MM.1S (cell line): ENCODE measurements at regions not wholly inside any gene's neighbourhood (a gene's known extent, or its start where the extent isn't known, plus 50 kb on each side); places are given as distances from the start of the nearest gene placed in this dataset.

Source experiments
- DNase-seq: peaks from one replicate; pipeline ENCODE4 v3.0.0-alpha.2; 2015
- H2AFZ ChIP-seq: fragments of 300-600 bp; sonication (generic); 2 replicates; pipeline ENCODE4 v1.6.0; 2016; ENCODE audit warnings: antibody characterized with exemption, low read length
- H3F3A ChIP-seq: fragments of 300-600 bp; sonication (generic); 2 replicates; pipeline ENCODE4 v1.6.1; 2016; ENCODE audit warnings: mild to moderate bottlenecking, antibody characterized with exemption, low read length, moderate library complexity, mixed read lengths; ENCODE audit not compliant: insufficient read depth
- H3K27ac ChIP-seq: fragments of 300-600 bp; sonication (generic); 2 replicates; pipeline ENCODE4 v1.5.1; 2016; ENCODE audit warnings: mild to moderate bottlenecking, low read length
- H3K27me3 ChIP-seq: fragments of 300-600 bp; sonication (generic); replicated peaks from 2 replicates; pipeline ENCODE4 v1.6.0; 2016; ENCODE audit warnings: low read length; ENCODE audit not compliant: insufficient read depth
- H3K36me3 ChIP-seq: fragments of 300-600 bp; sonication (generic); replicated peaks from 2 replicates; pipeline ENCODE4 v1.6.1; 2016; ENCODE audit warnings: mild to moderate bottlenecking, low read length, mixed read lengths; ENCODE audit not compliant: insufficient read depth
- H3K4me1 ChIP-seq: fragments of 300-600 bp; sonication (generic); 2 replicates; pipeline ENCODE4 v1.6.1; 2016; ENCODE audit warnings: low read length, mixed read lengths
- H3K4me2 ChIP-seq: fragments of 300-600 bp; sonication (generic); 2 replicates; pipeline ENCODE4 v1.6.0; 2016; ENCODE audit warnings: low read depth, low read length
- H3K4me3 ChIP-seq: fragments of 300-600 bp; sonication (generic); 2 replicates; pipeline ENCODE4 v1.5.1; 2016; ENCODE audit warnings: low read length, mixed read lengths
- H3K79me2 ChIP-seq: fragments of 300-600 bp; sonication (generic); 2 replicates; pipeline ENCODE4 v1.6.1; 2016; ENCODE audit warnings: mixed run types, low read length, mixed read lengths
- H3K9ac ChIP-seq: fragments of 300-600 bp; sonication (generic); 2 replicates; pipeline ENCODE4 v1.6.1; 2016; ENCODE audit warnings: low read length, mixed read lengths
- H3K9me2 ChIP-seq: fragments of 300-600 bp; sonication (generic); replicated peaks from 2 replicates; pipeline ENCODE4 v1.6.1; 2016; ENCODE audit warnings: mild to moderate bottlenecking, low read length, mixed read lengths; ENCODE audit not compliant: insufficient read depth
- H3K9me3 ChIP-seq: fragments of 300-600 bp; sonication (generic); replicated peaks from 2 replicates; pipeline ENCODE4 v1.6.1; 2016; ENCODE audit warnings: mild to moderate bottlenecking, low read length, mixed read lengths; ENCODE audit not compliant: insufficient read depth
- H4K20me1 ChIP-seq: fragments of 300-600 bp; sonication (generic); 2 replicates; pipeline ENCODE4 v1.6.1; 2016; ENCODE audit warnings: mild to moderate bottlenecking, low read length, moderate library complexity, mixed read lengths; ENCODE audit not compliant: insufficient read depth
- EZH2 ChIP-seq: fragments of 300-600 bp; sonication (generic); optimal IDR thresholded peaks from 2 replicates; pipeline ENCODE3; 2017; ENCODE audit warnings: low read depth, mild to moderate bottlenecking, antibody characterized with exemption, low read length, mixed read lengths
- EZH2phosphoT487 ChIP-seq: fragments of 300-600 bp; sonication (generic); IDR thresholded peaks from 2 replicates; pipeline ENCODE4 v1.6.1; 2018; ENCODE audit warnings: antibody characterized with exemption, low read length
- TF ChIP-seq, protein P1 (sequence below): fragments of 300-600 bp; sonication (generic); IDR thresholded peaks from 2 replicates; pipeline ENCODE4 v1.5.1; 2016; ENCODE audit warnings: antibody characterized with exemption, low read length, mixed read lengths

DNA sequence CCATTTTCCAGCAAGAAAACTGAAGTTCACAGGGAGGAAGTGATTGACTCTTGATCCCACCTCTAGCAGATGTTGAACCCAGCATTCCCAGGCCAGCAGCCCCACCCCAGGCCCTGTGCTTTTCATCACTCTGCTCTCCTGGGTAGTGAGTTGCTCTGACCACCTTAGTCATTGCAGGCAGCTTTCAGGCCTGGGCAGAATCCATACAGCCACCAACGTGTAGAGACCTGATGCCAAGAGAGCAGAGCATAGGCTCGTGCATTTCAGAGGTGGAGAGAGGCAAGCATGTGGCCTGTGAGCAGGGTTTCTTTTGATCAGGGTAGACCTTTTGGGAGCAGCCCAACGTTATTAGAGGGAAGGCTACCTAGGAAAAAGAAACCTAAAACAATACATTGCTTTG lies 334.6 kb downstream of the PTEN start:
- Histone ChIP-seq H3K4me2 (no peak overlapping the region), H3F3A (no peaks in the 10 kb centered on the region), H3K27ac (no peak overlapping the region), H3K9me3 (no peaks in the 10 kb centered on the region), H4K20me1 (no peaks in the 10 kb centered on the region), H3K36me3 (no peaks in the 10 kb centered on the region), H2AFZ (no peak overlapping the region), H3K9ac (no peak overlapping the region), H3K4me3 (no peak overlapping the region), H3K4me1 (no peaks in the 10 kb centered on the region), H3K9me2 (no peaks in the 10 kb centered on the region), H3K79me2 (no peaks in the 10 kb centered on the region), H3K27me3 (no peaks in the 10 kb centered on the region)
- TF ChIP-seq EZH2: no peak
- TF ChIP-seq, protein P1, sequence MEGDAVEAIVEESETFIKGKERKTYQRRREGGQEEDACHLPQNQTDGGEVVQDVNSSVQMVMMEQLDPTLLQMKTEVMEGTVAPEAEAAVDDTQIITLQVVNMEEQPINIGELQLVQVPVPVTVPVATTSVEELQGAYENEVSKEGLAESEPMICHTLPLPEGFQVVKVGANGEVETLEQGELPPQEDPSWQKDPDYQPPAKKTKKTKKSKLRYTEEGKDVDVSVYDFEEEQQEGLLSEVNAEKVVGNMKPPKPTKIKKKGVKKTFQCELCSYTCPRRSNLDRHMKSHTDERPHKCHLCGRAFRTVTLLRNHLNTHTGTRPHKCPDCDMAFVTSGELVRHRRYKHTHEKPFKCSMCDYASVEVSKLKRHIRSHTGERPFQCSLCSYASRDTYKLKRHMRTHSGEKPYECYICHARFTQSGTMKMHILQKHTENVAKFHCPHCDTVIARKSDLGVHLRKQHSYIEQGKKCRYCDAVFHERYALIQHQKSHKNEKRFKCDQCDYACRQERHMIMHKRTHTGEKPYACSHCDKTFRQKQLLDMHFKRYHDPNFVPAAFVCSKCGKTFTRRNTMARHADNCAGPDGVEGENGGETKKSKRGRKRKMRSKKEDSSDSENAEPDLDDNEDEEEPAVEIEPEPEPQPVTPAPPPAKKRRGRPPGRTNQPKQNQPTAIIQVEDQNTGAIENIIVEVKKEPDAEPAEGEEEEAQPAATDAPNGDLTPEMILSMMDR: no peak
- no peak for TF ChIP-seq EZH2phosphoT487
- no peak for DNase-seq

DNA sequence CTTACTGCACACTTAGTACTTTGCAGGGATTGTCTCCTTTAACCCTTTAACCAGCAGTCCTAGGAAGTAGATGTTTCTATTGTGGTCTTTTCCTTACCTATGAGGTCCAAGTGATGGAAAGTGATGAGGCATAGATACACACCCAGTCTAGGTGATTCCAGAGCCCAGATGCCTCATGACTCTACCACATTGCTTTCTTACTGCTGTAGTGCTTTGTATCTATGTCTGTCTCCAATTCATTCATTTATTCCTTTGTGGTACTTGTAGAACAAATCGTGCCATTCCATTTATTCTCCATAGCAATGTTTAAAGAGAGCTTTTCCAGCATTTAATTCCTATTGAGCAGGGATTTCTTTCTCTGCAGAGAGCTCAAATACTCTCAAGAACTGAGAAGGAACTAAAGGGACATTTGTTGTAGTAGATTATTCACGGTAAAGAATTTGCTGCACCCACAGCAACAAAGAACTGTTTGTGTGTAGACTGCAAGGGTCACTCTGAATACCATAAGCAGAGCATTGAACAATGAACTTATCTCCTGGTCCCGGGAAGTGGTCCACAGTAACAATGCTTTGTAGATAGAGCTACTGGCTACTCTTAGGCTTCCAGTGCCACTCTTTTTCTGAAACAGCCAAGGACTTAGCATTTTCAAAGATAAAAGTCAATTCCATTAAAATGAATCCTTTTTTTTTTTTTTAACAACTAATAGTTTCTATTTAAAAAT lies 337.0 kb downstream of the PTEN start:
- H3K79me2 ChIP-seq: no peaks in the 10 kb centered on the region
- H2AFZ ChIP-seq: no peak overlapping the region
- H3K27me3 ChIP-seq: no peaks in the 10 kb centered on the region
- no peak overlapping the region for H3K4me2 ChIP-seq
- DNase-seq: no peak
- no peak for TF ChIP-seq EZH2
- H3K9me3 ChIP-seq: no peaks in the 10 kb centered on the region
- H3K36me3 ChIP-seq: no peaks in the 10 kb centered on the region
- H3K4me3 ChIP-seq: no peak overlapping the region
- no peaks in the 10 kb centered on the region for H3K4me1 ChIP-seq
- H3K27ac ChIP-seq: no peak overlapping the region
- H3K9me2 ChIP-seq: no peaks in the 10 kb centered on the region
- H4K20me1 ChIP-seq: no peaks in the 10 kb centered on the region
- no peak overlapping the region for H3K9ac ChIP-seq
- H3F3A ChIP-seq: no peaks in the 10 kb centered on the region

DNA sequence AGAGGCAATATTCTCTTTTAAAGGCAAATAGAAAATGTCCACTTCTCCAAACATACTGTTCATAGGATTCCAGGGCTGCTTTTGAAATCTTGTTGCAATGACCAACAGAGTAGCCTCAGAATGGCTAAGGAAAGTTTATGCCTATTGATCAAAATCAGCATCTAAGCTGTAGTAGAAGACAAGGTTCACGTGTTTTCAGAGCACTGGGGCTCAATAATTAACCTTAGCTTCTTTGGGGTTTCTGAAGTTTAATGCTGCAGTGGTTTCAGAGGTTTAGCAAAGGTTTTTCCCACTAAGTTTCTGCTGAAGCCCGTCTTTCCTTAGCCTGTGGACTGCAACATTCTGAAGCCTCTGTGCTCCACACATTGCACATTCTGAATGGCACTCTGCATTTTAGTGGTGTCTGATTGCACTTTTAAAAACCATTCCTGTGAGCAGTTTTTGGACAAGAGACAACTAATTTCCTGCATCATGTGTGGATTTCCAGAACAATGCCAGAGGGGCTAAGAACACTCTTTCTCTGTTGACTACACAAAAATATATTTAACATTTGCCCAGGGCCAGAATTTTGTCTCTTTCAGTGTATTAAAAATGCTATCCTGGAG lies 342.5 kb downstream of the PTEN start:
- no peak for TF ChIP-seq EZH2
- TF ChIP-seq EZH2phosphoT487: no peak
- TF ChIP-seq, protein P1: no peak
- Histone ChIP-seq H3K4me3 (no peak overlapping the region), H3F3A (no peaks in the 10 kb centered on the region), H2AFZ (no peak overlapping the region), H3K79me2 (no peaks in the 10 kb centered on the region), H3K9me3 (no peaks in the 10 kb centered on the region), H3K4me2 (no peak overlapping the region), H3K27me3 (no peaks in the 10 kb centered on the region), H3K4me1 (no peaks in the 10 kb centered on the region), H4K20me1 (no peaks in the 10 kb centered on the region), H3K36me3 (no peaks in the 10 kb centered on the region), H3K9ac (no peak overlapping the region), H3K9me2 (no peaks in the 10 kb centered on the region), H3K27ac (no peak overlapping the region)
- DNase-seq: no peak

DNA sequence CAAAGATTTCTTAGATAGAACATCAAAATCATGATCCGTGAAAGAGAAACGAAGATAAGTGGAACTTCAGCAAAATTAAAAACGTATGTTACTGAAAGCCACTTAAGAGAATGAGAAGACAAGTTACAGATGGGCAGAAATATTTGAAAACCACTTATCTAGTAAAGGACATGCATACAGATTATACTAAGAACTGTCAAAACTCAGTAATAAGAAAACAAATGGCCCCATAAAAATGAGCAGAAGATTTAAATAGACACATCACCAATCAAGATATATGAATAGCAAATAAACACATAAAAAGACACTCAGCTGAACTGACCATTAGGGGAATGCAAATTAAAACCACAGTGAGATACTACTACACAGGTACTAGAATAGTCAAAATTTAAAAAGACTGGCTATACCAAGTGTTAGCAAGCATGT lies 343.7 kb downstream of the PTEN start:
- Histone ChIP-seq H3K27ac (no peak overlapping the region), H3K9ac (no peak overlapping the region), H3K4me1 (no peaks in the 10 kb centered on the region), H3K79me2 (no peaks in the 10 kb centered on the region), H3K4me2 (no peak overlapping the region), H3K9me2 (no peaks in the 10 kb centered on the region), H3K36me3 (no peaks in the 10 kb centered on the region), H3K27me3 (no peaks in the 10 kb centered on the region), H3K4me3 (no peak overlapping the region), H4K20me1 (no peaks in the 10 kb centered on the region), H3K9me3 (no peaks in the 10 kb centered on the region), H3F3A (no peaks in the 10 kb centered on the region), H2AFZ (no peak overlapping the region)
- TF ChIP-seq EZH2phosphoT487 (no peak), EZH2 (no peak)
- TF ChIP-seq, protein P1: no peak
- no peak for DNase-seq
